Astrocyte (in vitro differentiated cells and primary cell): ENCODE measurements at regions not wholly inside any gene's neighbourhood (a gene's known extent, or its start where the extent isn't known, plus 50 kb on each side); places are given as distances from the start of the nearest gene placed in this dataset.

Experiments used
- CTCF ChIP-seq: IDR thresholded peaks from 2 replicates; pipeline ENCODE4 v1.5.1; 2011; ENCODE audit warnings: low read depth, mild to moderate bottlenecking, inconsistent platforms, low read length, moderate library complexity; ENCODE audit not compliant: insufficient read depth
- EZH2 ChIP-seq: IDR thresholded peaks from 2 replicates; pipeline ENCODE4 v1.6.1; 2012; ENCODE audit warnings: mild to moderate bottlenecking, low read length, inconsistent platforms; ENCODE audit not compliant: insufficient read depth

GRCh38 chr20:50254466-50255079, 63.9 kb downstream of the CEBPB start:
- TF ChIP-seq CTCF (no peak), EZH2 (no peak)
